Uterus (tissue), 3 donors: ENCODE measurements at regions not wholly inside any gene's neighbourhood (a gene's known extent, or its start where the extent isn't known, plus 50 kb on each side); places are given as distances from the start of the nearest gene placed in this dataset. TPM values are rescaled to one million over a fixed set of nuclear protein-coding genes. Genes with fewer than 3 reads are reported as not detected.

Source experiments
- DNase-seq, 2 donors: peaks; one replicate each; pipeline ENCODE4 v3.0.0-alpha.2; 2019 to 2020
- H3K27ac ChIP-seq, 2 donors: fragments of 200-600 bp; sonication (generic); 1 replicate in 1 of 2; 2 replicates in 1 of 2; pipeline ENCODE4 v1.5.1; 2016 to 2018
- H3K27me3 ChIP-seq, 2 donors: fragments of 200-600 bp; sonication (generic); one replicate each; pipeline ENCODE4 v1.5.1; 2018 to 2019; ENCODE audit warnings: control low read depth in 1 of 2
- H3K36me3 ChIP-seq, 2 donors: fragments of 200-600 bp; sonication (generic); one replicate each; pipeline ENCODE4 v1.5.1; 2019; ENCODE audit warnings: control low read depth in 1 of 2
- H3K4me1 ChIP-seq, 2 donors: fragments of 200-600 bp; sonication (generic); one replicate each; pipeline ENCODE4 v1.5.1; 2018 to 2019; ENCODE audit warnings: control low read depth in 1 of 2
- H3K4me3 ChIP-seq, 2 donors: fragments of 200-600 bp; sonication (generic); 1 replicate in 1 of 2; 2 replicates in 1 of 2; pipeline ENCODE4 v1.5.1; 2018 to 2019; ENCODE audit warnings: mild to moderate bottlenecking in 1 of 2
- H3K9me3 ChIP-seq, 2 donors: fragments of 200-600 bp; sonication (generic); one replicate each; pipeline ENCODE4 v1.5.1; 2019; ENCODE audit warnings: control low read depth in 1 of 2
- POLR2A ChIP-seq, 2 donors: fragments of 450-650 bp; IDR thresholded peaks; one replicate each; pipeline ENCODE4 v1.6.1; 2016; ENCODE audit warnings: antibody characterized with exemption in 2 of 2, mild to moderate bottlenecking in 1 of 2, moderate library complexity in 1 of 2
- intact Hi-C: fragments of 100-400 bp; cut with DNase I; formaldehyde crosslinking; loops from one replicate; pipeline ENCODE4 v1.15.1; 2023; ENCODE audit warnings: low total_unique reads
- small RNA-seq: library from RNA; depleted of rRNA; stranded (forward); fragments of <200 nt; gene quantifications from one replicate; pipeline ENCODE3, GENCODE V24; 2016
- TF ChIP-seq, protein P1 (sequence below), 4 experiments: fragments of 200-600 bp in 2 of 4; fragments of 450-650 bp in 2 of 4; sonication (generic) in 2 of 4; IDR thresholded peaks; one replicate each; pipeline ENCODE4 v1.5.1; 2016 to 2019; ENCODE audit warnings: antibody characterized with exemption in 4 of 4, mild to moderate bottlenecking in 2 of 4, moderate library complexity in 1 of 4
- donor health status: DM: yes; HTN: yes; CAD: no.

DNA sequence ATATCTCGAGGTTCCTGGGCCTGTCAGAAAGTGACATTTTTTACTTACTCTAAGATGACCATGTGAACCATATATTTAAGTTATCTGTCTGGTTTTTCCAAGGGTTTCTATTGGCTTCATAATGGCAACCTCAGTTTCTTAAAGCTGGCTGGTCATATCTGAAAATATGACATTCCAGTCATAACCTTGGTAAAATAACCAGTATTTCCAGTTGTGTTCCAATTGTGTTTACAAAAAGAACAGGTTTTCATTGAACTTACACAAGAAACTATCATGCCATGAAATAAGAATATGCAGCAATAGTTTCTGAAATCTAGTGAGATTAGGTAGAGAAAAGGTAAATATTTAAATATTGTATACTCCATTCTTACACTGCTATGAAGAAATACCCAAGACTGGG is 61.7 kb upstream of the HMGN3 start:
- DNase-seq: no peak
- intact Hi-C loops: no loop called here

More for the DNA sequence above, 61.7 kb upstream of the HMGN3 start:
- Histone ChIP-seq H3K27ac (no peak overlapping the region), H3K36me3 (no peaks in the 10 kb centered on the region), H3K4me3 (no peak overlapping the region), H3K9me3 (no peaks in the 10 kb centered on the region), H3K4me1 (no peaks in the 10 kb centered on the region), H3K27me3 (no peaks in the 10 kb centered on the region)
- TF ChIP-seq, protein P1, sequence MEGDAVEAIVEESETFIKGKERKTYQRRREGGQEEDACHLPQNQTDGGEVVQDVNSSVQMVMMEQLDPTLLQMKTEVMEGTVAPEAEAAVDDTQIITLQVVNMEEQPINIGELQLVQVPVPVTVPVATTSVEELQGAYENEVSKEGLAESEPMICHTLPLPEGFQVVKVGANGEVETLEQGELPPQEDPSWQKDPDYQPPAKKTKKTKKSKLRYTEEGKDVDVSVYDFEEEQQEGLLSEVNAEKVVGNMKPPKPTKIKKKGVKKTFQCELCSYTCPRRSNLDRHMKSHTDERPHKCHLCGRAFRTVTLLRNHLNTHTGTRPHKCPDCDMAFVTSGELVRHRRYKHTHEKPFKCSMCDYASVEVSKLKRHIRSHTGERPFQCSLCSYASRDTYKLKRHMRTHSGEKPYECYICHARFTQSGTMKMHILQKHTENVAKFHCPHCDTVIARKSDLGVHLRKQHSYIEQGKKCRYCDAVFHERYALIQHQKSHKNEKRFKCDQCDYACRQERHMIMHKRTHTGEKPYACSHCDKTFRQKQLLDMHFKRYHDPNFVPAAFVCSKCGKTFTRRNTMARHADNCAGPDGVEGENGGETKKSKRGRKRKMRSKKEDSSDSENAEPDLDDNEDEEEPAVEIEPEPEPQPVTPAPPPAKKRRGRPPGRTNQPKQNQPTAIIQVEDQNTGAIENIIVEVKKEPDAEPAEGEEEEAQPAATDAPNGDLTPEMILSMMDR (IDR thresholded peaks at IDR 0.05): no peak
- TF ChIP-seq POLR2A (IDR thresholded peaks at IDR 0.05): no peak

Small RNA genes lying in the stretch of these regions (small RNA-seq; reads per million reads assigned to genes)
- not detected for gene AL078601.1
- gene RF00019: not detected
